DMS 273 treated with DMSO at 0.1 percent for 48 hours (cell line): ENCODE measurements at regions not wholly inside any gene's neighbourhood (a gene's known extent, or its start where the extent isn't known, plus 50 kb on each side); places are given as distances from the start of the nearest gene placed in this dataset.

ENCODE experiments used
- DNase-seq: peaks from one replicate; lab custom pipeline; 2025; lab: John Stamatoyannopoulos, UW

DNA sequence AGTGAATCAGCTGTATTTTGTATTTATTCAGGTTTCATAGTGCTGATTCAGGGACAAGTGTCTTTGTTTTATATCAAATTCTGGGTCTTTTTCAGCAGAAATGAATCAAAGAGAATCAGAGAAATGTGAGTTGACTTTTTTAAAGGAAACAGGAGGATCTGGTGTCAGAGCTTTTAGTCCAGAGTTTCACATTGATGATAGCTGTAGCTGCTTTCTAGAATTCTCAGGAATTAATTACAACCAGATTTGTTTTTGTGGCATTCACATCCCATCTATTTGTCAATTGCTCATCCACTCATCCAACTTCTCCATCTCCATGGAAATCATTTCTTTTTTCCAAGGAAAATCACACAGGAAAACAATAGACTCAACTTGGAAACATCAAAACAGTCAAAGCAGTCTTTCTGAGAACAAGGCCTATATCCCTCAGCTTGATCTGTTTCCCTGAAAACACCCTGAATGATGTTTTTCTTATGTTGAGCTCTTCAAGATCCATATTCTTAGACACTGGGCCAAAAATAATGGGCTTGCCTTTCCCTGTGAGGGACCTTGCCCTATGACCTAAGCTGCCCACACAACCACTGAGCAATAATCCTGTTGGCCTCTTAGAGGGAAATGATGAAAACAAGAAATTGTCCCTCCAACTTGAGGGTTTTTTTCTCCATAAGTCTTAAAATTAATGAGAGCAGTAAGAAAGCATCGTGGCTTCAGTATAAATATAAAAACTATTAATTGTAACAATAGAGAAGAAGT is 249.5 kb upstream of the FN1 start:
- DNase-seq, result no peak

GRCh38 chr2:215684448-215685237 is 248.8 kb upstream of the FN1 start:
- DNase-seq, result no peak

DNA sequence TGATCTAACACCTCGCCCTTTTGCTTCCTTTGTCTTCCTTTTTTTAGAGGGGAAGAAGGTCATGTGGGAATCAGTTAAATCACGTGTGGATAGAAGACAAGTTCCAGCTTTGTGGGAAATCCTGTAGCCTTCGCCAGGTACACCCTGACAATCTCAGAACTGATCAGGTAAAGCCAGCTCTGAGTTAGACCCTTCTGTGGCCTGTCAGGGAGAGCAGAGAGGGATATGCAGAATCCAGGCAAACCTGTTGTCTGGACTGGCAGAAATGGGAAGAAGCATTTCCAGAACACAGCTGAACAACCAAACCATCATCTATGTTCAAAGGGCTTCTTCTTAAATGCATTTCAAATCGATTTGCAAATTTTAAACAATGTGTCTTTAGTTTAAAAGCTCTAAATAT is 247.4 kb upstream of the FN1 start:
- DNase-seq, result no peak

DNA sequence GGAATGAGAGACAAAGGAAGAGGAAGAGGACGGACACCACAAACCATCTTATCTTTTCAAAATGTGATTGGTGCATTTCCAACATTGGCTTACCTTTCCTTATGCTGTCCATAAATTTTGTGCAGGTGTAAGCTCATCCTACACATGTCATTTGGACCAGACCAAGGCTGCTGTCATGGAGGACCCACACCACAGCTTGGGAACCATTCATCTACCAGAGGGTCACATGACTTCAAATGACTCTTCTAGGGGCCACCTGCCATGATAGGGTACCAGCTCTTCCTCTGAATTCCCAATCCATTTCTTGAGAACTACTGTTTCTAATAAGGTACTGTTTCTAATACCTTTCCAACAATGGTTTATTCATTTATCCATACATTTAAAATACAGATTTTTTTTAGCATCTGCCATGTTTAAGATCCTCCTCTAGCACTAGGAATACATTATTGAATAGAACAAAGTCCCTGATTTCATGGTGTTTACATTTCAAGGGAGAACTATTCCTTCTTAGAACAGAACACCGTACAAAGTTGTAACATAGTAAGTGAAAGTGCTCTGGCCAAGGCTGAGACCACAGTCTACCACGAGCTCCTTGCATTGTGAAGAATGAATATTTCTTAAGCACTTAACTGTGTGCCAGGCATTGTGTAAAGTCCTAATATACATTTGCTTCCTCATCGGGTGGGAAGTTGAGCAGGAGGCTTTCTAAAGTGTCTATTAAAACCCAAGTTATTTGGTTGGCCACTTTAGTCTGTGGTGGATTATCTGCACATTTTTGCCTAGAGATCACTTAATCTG is 246.1 kb upstream of the FN1 start:
- no peak for DNase-seq

GRCh38 chr2:215680605-215681598 is 245.0 kb upstream of the FN1 start:
- DNase-seq, result no peak

- DNase-seq, result no peak
Measured at GRCh38 chr2:215678094-215678493, 242.2 kb upstream of the FN1 start.

DNA sequence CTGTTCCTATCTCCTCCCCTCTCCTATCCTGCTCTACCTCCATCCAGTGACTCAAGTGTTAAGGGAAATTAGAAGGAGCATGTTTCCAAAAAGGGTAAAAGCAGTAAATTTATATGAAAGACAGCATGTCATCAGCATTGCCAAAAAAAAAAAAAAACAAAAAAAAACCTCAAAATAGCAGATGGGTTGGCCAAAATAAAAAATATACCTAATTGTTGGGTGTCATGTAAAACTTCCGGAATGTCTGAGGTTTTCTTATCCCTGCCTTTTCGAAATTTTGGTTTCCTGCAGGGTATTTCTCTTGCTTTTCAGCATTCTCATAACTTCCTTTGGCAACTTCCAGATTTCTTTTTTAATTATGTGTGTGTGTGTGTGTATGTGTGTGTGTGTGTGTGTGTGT is 241.6 kb upstream of the FN1 start:
- DNase-seq, result no peak

DNA sequence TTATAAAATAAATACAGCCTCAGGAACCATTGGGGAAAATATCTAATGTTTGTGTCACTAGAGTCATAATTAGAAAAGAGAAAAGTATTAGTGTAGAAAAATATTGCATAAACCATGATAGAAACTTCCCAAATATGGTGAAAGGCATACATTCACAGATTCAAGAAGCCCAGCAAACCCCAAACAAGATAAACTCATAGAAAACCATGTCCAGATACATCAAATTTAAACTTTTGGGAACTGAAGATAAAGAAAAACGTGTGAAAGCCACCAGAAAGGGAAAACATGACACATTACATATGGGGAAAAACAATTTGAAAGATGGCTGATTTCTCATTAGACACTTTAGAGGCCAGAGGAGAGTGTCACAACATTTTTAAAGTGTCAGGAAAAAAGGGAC is 236.5 kb upstream of the FN1 start:
- DNase-seq, result no peak

DNA sequence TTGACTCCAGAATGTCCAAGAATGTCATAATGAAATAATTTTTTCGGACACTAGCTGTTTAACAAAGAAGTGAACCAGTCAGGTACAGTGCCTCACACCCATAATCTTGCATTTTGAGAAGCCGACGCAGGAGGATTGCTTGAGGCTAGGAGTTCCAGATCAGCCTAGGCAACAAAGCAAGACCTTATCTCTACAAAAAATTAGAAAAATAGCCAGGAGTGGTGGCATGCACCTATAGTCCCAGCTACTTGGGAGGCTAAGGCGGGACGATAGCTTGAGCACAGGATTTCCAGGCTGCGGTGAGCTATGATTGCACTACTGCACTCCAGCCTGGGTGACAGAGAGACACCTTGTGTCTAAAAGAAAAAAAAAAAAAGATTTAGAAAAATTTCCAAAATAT is 235.8 kb upstream of the FN1 start:
- no peak for DNase-seq

DNA sequence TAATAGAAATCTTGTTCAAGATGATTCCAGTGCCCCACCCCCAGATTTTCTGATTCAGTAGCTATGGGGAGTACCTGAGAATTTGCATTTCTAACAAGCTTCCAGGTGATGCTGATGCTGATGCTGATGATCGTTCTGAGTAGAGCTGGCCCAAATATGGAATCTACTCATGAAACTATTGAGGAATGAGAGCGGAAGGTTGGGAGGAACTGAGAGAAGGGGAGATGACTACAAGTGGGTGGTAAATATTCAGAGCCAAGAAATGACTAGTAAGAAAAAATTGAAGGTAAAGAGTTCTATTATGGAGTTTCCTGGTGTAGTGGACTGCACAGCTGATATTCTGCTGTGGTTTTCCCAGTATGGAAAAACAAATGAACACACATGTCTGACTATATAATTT is 235.4 kb upstream of the FN1 start:
- no peak for DNase-seq

GRCh38 chr2:215670396-215670795 is 234.5 kb upstream of the FN1 start:
- DNase-seq, result no peak

- no peak for DNase-seq
Measured at GRCh38 chr2:215668378-215668775, 232.5 kb upstream of the FN1 start.

DNA sequence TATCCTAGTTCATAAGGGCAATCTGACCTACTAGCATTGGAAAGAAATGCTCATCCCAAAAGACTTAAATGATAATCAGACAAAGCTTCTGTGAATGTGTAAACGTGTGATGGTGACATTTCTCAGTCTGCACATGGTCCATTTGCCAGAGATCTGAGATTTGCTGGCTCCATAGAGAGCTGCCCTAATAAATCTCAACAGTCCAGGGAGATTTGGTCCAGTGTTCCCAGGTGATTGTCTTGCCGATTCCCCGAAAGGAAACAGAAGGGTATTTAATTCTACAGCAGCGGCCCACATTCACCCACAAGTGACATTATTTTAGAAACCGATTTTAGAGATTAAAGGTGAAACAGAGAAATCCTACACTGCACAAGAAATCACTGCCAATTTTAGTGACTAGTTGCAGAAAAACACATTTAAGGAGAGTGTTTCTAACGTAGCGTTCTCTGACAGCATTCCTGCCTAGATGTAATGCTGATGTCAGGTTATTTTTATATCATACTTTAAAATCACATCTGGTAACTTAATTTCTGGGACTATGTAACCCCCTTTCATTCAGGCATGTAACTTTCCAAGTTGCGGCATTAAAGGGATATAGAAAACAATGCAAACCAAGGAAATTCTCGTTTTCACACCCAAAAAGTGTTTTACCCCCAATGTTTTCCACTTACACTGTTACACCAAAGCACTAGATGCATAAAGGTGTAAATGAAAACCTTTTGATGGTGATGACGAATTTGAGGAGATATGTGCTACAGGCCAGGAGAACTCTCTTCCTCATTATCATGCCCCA is 231.9 kb upstream of the FN1 start:
- no peak for DNase-seq

DNA sequence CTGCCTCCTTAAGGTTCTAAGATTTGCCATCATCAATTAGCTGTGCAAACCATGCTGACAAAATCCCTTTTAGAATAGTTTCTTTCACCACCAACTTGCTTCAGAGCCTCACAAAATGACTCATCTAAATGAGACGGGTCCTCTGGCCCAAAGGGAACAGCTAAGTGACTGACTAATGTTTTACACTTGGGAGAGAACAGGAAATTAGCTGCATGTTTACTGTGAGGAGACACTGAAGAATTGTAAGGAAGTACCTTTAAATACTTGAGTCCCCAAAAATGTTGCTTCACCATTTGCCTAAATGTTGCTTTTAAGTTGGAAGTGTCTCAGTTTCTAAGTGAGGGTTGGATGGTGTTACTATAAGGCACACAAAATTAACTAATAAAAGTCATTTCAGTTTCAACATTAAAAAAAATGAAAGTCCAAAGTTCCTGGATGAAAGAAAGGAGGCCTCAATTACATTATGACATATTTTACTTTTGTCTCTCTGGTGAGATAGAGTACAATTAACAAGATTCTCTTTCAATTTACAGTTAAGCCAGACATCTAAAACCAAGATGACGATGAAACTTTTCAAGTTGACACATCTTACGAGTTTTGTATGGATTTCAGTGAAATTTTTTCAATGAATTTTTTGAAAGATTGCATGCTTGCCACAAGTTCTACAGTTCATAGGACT is 229.1 kb upstream of the FN1 start:
- DNase-seq, result no peak

DNA sequence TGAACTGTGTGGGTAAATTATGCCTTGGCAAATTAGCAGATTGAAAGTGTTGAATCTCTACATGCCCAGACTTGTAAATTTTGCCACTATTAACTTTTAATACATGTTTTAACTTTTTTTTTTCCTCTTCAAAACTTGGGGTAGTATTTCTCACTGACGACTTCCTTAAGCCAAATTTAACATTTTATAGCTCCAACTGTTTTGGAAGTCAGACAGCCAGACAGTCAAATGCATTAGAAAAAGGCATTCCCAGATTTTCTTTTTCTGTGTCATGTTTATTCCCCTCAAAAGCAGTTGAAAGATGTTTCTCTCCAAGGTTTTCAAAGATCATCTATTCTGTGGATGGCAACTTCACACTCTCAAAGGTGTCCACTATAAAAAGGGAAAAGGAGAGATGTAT is 226.8 kb upstream of the FN1 start:
- no peak for DNase-seq

GRCh38 chr2:215660687-215661086 is 224.8 kb upstream of the FN1 start:
- DNase-seq, result no peak

DNA sequence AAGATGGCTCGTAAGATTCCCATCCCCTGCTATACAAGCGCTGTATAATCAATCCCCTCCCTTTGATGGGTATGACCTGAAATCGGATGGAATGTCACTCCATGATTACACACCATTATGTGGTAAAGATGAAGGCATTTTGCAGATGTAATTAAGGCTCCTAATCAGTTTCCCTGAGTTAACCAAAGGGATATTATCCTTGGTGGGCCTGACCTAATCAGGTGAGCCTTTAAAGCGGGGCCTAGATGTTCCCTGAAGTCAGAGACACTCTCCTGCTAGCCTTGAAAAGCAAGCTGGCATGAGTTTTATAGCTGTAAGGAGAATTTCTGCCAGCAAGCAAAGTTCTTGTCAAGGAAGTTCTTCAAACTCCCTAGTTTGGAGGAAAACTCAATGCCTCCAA is 223.8 kb upstream of the FN1 start:
- DNase-seq, result no peak

GRCh38 chr2:215658635-215659305 is 222.9 kb upstream of the FN1 start:
- DNase-seq, result no peak

DNA sequence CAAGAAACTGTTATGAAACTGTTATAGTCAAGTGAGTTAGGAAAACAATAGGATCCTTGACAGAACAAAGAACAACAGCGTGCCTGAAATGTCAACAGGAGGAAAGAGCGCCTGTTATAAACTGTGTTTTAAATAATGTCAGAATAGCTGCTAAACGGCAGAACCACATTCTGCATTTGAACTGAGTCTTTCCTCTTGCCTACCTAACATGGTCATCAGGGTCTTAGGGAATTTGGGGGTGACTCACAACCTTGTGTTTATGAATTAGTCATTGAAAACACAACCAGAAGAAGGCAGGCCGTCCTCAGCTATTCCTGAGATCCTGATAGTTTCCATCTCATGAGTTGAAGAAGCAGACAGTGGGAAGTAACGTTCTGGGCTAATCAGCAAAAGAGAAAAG is 222.0 kb upstream of the FN1 start:
- DNase-seq, result no peak
